ENCODE measurements at regions not wholly inside any gene's neighbourhood (a gene's known extent, or its start where the extent isn't known, plus 50 kb on each side); places are given as distances from the start of the nearest gene placed in this dataset.
"Not testable (repeated sequence)": the region's sequence is repeated elsewhere in the genome, so short reads cannot be mapped to it uniquely, and the experiment has no call there.

GRCh38 chr10:28910956-28911355 is 233.6 kb downstream of the BAMBI start:
- Histone ChIP-seq H3K27ac (ENCODE audit: low read depth, low read length, poor library complexity, severe bottlenecking) (no peak overlapping the region), H3K4me3 (ENCODE audit: low read depth, low read length, poor library complexity, severe bottlenecking) (no peak overlapping the region), H2AFZ (ENCODE audit: low read length) (no peak overlapping the region), H3K9ac (ENCODE audit: low read length) (no peak overlapping the region), H3K9me2 (ENCODE audit: low read depth, low read length) (no peaks in the 10 kb centered on the region), H3K9me3 (ENCODE audit: low read length) (no peaks in the 10 kb centered on the region), H3K27me3 (ENCODE audit: insufficient read depth, low read length) (no peaks in the 10 kb centered on the region), H3K79me2 (ENCODE audit: insufficient read depth, low read length) (no peaks in the 10 kb centered on the region), H3F3A (ENCODE audit: insufficient read depth, low read length) (no peaks in the 10 kb centered on the region), H3K4me1 (ENCODE audit: insufficient read depth, low read length, severe bottlenecking) (no peaks in the 10 kb centered on the region), H4K20me1 (ENCODE audit: insufficient read depth, low read length) (no peaks in the 10 kb centered on the region), H3K36me3 (ENCODE audit: insufficient read depth, low read length) (no peaks in the 10 kb centered on the region), H3K4me2 (ENCODE audit: low read length) (no peak overlapping the region)
- TF ChIP-seq CTCF (IDR thresholded peaks at IDR 0.05; ENCODE audit: low read length) (no peak), EZH2 (IDR thresholded peaks at IDR 0.05; ENCODE audit: borderline replicate concordance, low read length) (no peak)

- H3K9me2 ChIP-seq (ENCODE audit: low read depth, low read length); H3K9ac ChIP-seq (ENCODE audit: low read length); H3K36me3 ChIP-seq (ENCODE audit: insufficient read depth, low read length); H4K20me1 ChIP-seq (ENCODE audit: insufficient read depth, low read length); H3K27me3 ChIP-seq (ENCODE audit: insufficient read depth, low read length); H3K79me2 ChIP-seq (ENCODE audit: insufficient read depth, low read length); H3K9me3 ChIP-seq (ENCODE audit: low read length); H3K4me3 ChIP-seq (ENCODE audit: low read depth, low read length, poor library complexity, severe bottlenecking); H3K27ac ChIP-seq (ENCODE audit: low read depth, low read length, poor library complexity, severe bottlenecking); H3K4me1 ChIP-seq (ENCODE audit: insufficient read depth, low read length, severe bottlenecking); H3K4me2 ChIP-seq (ENCODE audit: low read length); H2AFZ ChIP-seq (ENCODE audit: low read length); H3F3A ChIP-seq (ENCODE audit: insufficient read depth, low read length): not testable (repeated sequence)
Measured at GRCh38 chr10:28911511-28911910, 234.2 kb downstream of the BAMBI start.

- Histone ChIP-seq H3K79me2 (ENCODE audit: insufficient read depth, low read length) (no peaks in the 10 kb centered on the region), H3K36me3 (ENCODE audit: insufficient read depth, low read length) (no peaks in the 10 kb centered on the region), H3K9me2 (ENCODE audit: low read depth, low read length) (no peaks in the 10 kb centered on the region), H3F3A (ENCODE audit: insufficient read depth, low read length) (no peaks in the 10 kb centered on the region), H3K27ac (ENCODE audit: low read depth, low read length, poor library complexity, severe bottlenecking) (no peak overlapping the region), H4K20me1 (ENCODE audit: insufficient read depth, low read length) (no peaks in the 10 kb centered on the region), H2AFZ (ENCODE audit: low read length) (no peak overlapping the region), H3K9me3 (ENCODE audit: low read length) (no peaks in the 10 kb centered on the region), H3K9ac (ENCODE audit: low read length) (no peak overlapping the region), H3K4me1 (ENCODE audit: insufficient read depth, low read length, severe bottlenecking) (no peaks in the 10 kb centered on the region), H3K4me2 (ENCODE audit: low read length) (no peak overlapping the region), H3K27me3 (ENCODE audit: insufficient read depth, low read length) (no peaks in the 10 kb centered on the region), H3K4me3 (ENCODE audit: low read depth, low read length, poor library complexity, severe bottlenecking) (no peak overlapping the region)
- TF ChIP-seq CTCF (IDR thresholded peaks at IDR 0.05; ENCODE audit: low read length) (no peak), EZH2 (IDR thresholded peaks at IDR 0.05; ENCODE audit: borderline replicate concordance, low read length) (no peak)
Measured at GRCh38 chr10:28912017-28912783, 234.9 kb downstream of the BAMBI start.

Measured in OCI-LY1 (cell line).